SJCRH30 (cell line): ENCODE measurements at regions not wholly inside any gene's neighbourhood (a gene's known extent, or its start where the extent isn't known, plus 50 kb on each side); places are given as distances from the start of the nearest gene placed in this dataset.

Source experiments
- DNase-seq, 2 experiments: peaks; one replicate each; pipeline ENCODE4 v3.0.0-alpha.2; 2015 to 2020
- H3K27ac ChIP-seq: fragments of 250-450 bp; sonication (Bioruptor Pico); 2 replicates; pipeline ENCODE4 v1.5.1; 2020; ENCODE audit warnings: mild to moderate bottlenecking, moderate library complexity
- H3K27me3 ChIP-seq: fragments of 250-450 bp; sonication (Bioruptor Pico); 2 replicates; pipeline ENCODE4 v1.5.1; 2020; ENCODE audit warnings: mild to moderate bottlenecking, moderate library complexity
- H3K36me3 ChIP-seq: fragments of 250-450 bp; sonication (Bioruptor Pico); 2 replicates; pipeline ENCODE4 v1.5.1; 2020; ENCODE audit warnings: mild to moderate bottlenecking, moderate library complexity
- H3K4me1 ChIP-seq: fragments of 250-450 bp; sonication (Bioruptor Pico); 2 replicates; pipeline ENCODE4 v1.5.1; 2020; ENCODE audit warnings: mild to moderate bottlenecking, moderate library complexity
- H3K4me3 ChIP-seq: fragments of 250-450 bp; sonication (Bioruptor Pico); 2 replicates; pipeline ENCODE4 v1.5.1; 2020; ENCODE audit warnings: mild to moderate bottlenecking, moderate library complexity
- H3K9me3 ChIP-seq: fragments of 250-450 bp; sonication (Bioruptor Pico); replicated peaks from 2 replicates; pipeline ENCODE4 v1.5.1; 2020; ENCODE audit warnings: mild to moderate bottlenecking, moderate library complexity

DNA sequence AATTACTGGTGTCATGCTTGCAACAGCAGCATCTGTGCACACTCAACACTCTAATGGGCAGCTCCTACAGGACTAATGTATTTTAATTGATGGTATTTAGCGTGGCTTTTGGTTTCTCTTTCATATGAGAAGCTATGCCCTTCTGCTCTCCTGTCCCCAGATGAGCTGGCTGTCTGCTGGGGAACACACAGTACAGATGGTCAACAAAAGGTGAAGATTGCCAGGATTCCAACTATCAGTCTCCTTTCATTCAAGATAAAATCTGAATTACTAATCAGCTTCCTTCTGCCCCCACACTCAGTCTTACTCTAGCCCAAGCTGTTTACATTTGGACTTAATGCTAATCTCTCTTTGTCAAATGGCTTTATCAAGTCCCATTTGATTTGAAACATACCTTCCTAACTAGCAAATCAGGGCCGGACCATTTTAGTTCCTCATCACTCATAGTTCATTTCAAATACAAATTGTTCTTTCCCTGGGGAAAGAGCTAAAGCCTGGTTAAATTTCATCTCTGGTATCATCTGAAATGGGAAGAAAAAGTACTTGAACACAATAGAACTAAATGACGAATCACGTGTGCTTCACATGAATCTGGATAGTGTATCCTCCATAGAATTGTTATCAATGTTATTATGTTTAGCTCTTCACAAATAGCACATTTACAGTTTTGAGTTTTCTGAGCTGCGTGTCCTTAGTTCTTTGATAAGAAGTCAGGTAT is 988.0 kb downstream of the PCDH17 start:
- Histone ChIP-seq H3K9me3 (no peaks in the 10 kb centered on the region), H3K27me3 (no peaks in the 10 kb centered on the region), H3K36me3 (no peaks in the 10 kb centered on the region), H3K4me1 (no peaks in the 10 kb centered on the region), H3K27ac (no peak overlapping the region), H3K4me3 (no peak overlapping the region)
- DNase-seq = no peak

DNA sequence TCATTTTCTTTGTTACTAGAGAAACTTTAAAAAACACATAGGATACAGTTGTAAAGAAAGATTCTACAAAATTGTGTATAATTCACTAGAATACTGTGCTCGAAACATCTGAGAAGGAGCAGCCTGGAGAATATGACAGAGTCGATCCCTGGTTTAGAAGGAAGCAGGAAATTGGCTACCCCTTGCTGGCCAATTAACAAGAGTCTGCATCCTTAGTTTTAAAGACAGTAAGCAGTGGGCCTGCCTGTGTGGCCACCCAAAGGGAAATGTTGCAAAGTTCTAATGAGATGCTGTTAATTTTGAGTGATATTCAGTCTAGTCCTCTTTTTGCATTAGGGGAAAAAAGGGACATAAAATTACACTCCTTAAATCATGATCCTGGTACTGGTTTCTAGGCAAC is 988.6 kb downstream of the PCDH17 start:
- H3K27ac ChIP-seq = no peak overlapping the region

DNA sequence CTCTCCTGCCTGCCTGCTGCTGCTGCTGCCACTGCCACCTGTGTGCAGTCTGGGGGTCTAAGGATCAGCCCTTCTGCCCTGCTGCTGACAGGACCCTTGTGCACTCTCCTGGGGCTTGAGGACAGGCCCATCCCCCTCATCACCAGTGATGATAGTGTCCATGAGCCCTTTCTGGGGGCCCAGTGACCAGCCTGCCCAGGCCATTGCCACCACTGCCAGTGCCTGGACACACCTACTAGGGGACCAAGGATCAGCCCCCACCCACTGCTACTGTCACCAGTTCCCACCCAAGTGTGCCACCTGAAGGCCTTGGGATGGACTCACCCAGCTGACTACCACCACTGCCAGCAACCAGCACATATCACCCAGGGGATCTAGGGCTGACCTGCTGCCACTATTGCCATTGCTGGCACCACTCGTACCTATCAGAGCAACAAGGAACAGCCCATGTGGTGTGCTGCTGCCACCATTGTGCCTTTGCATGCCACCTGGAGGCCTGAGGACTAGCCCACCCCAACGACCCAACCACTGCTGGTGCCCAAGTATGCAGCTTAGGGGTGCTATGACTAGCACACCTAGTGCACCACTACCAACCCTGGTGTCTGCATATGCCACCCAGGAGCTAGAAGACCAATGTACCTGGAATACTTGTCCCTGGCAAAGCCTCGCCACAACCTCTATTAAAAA is 994.3 kb downstream of the PCDH17 start:
- Histone ChIP-seq H3K27me3 (no peaks in the 10 kb centered on the region), H3K36me3 (no peaks in the 10 kb centered on the region), H3K27ac (no peak overlapping the region), H3K4me1 (no peaks in the 10 kb centered on the region), H3K4me3 (no peak overlapping the region), H3K9me3 (no peaks in the 10 kb centered on the region)
- no peak for DNase-seq

More for the DNA sequence above, 988.6 kb downstream of the PCDH17 start:
- Histone ChIP-seq H3K4me3 (no peak overlapping the region), H3K9me3 (no peaks in the 10 kb centered on the region), H3K27me3 (no peaks in the 10 kb centered on the region), H3K4me1 (no peaks in the 10 kb centered on the region), H3K36me3 (no peaks in the 10 kb centered on the region)
- peak in 1 of 2 experiments; percentile 3 for DNase-seq

DNA sequence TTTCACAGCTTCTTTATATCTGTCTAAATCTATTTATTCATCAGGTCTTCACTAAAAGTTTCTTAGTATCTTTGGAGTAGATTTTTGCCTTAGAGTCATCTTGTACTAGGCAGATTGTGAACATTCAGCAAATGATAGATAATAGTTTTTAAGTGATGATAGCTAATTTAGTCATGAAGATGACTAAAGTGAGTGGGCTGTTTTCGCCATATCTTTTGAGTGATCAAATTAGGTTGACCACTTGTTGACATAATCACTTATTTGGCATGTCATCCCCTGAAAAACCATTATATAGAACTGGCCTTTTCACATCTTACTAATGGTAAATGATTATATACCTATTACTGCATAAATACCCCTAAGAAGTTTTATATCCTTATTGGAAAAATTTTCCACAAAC is 999.2 kb downstream of the PCDH17 start:
- Histone ChIP-seq H3K4me1 (peaks cover 5% of the 10 kb centered on the region; the same call in 1 of the 2 replicates), H3K27me3 (no peaks in the 10 kb centered on the region), H3K27ac (no peak overlapping the region), H3K9me3 (no peaks in the 10 kb centered on the region), H3K36me3 (no peaks in the 10 kb centered on the region), H3K4me3 (no peak overlapping the region)
- DNase-seq = no peak

DNA sequence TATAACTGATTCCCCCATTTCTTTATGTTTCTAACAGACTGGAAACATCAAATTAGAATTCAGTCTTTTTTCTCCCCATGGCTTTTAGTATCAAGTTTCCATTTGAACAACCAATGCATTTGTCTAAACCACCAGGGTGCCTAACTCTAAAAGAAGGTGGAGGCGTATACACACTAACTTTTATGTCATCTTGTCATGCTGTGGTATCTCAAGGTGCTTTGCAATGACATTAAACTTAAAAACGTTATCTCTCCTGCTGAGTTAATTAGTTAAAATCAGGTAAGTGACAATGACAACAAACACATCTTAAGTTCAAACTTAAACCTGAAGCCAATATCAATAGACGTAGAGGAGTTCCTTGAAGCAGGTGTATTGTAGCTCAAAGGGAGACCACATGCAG is 1001.7 kb downstream of the PCDH17 start:
- no peaks in the 10 kb centered on the region for H3K9me3 ChIP-seq
- H3K36me3 ChIP-seq = no peaks in the 10 kb centered on the region
- DNase-seq = no peak
- H3K4me3 ChIP-seq = no peak overlapping the region
- no peaks in the 10 kb centered on the region for H3K27me3 ChIP-seq
- H3K27ac ChIP-seq = no peak overlapping the region
- peaks cover 7% of the 10 kb centered on the region; the same call in 1 of the 2 replicates for H3K4me1 ChIP-seq

DNA sequence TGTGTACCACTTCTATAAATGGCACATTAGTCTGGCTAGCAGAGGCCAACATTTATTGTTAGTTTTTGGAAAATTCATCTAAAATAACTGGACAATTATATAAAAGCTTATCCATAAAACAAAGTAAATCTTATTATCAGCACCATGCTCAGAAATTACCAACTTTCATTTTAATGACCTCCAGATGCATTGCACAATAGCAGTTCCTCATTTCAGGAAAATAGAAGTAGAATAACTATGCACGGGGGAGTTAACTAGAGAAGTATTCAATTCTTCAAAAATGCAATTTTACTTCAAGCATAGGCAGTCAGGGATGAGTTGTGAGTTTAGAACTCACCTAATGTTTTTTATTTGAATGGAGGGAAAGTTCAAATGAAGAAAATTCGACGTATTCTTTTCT is 1023.5 kb downstream of the PCDH17 start:
- no peak overlapping the region for H3K4me3 ChIP-seq
- no peaks in the 10 kb centered on the region for H3K27me3 ChIP-seq
- no peak for DNase-seq
- H3K4me1 ChIP-seq = no peaks in the 10 kb centered on the region
- no peaks in the 10 kb centered on the region for H3K9me3 ChIP-seq
- H3K36me3 ChIP-seq = no peaks in the 10 kb centered on the region
- no peak overlapping the region for H3K27ac ChIP-seq

DNA sequence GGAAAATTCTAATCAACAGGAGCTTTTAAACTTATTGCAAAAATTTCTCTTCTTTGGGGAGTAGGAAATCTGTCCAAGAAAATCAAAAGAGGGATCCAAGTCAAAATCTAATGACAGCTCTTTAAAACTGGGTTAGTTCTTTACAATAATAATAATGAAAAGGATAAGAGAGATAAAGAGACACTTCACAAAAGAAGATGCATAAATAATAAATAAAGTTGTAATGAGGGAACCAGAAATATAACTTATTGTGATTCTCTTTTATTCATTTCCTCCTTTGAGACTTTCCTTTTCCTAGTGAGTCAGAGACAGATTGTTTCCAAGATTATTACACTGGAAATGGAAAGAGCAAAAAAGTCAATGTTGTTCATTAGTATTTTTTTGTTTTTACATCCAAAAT is 1029.3 kb downstream of the PCDH17 start:
- H3K4me3 ChIP-seq = no peak overlapping the region
- H3K27ac ChIP-seq = no peak overlapping the region
- H3K4me1 ChIP-seq = no peaks in the 10 kb centered on the region
- no peaks in the 10 kb centered on the region for H3K27me3 ChIP-seq
- no peak for DNase-seq
- H3K9me3 ChIP-seq = no peaks in the 10 kb centered on the region
- no peaks in the 10 kb centered on the region for H3K36me3 ChIP-seq

DNA sequence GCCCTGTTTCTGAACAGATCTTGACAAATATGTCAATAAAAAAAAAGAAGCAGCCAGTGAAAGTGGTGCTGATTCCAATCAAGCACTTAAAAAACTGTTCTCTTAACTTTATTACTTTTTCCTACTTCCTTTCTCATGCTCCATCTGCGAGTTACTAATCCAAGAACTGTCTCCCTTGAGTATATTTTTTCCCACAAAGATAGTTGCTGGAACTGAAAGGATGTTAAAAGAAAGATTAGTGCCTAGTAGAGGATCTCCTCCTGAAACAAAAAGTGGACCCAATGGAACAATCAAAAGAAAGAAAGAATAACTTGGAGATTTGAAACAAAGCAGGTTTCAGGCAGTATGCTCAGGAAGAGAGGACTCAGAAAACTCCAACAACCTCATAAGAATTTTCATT is 1034.8 kb downstream of the PCDH17 start:
- H3K36me3 ChIP-seq = no peaks in the 10 kb centered on the region
- no peak overlapping the region for H3K27ac ChIP-seq
- H3K4me1 ChIP-seq = no peaks in the 10 kb centered on the region
- no peaks in the 10 kb centered on the region for H3K27me3 ChIP-seq
- H3K4me3 ChIP-seq = no peak overlapping the region
- no peak for DNase-seq
- H3K9me3 ChIP-seq = no peaks in the 10 kb centered on the region

DNA sequence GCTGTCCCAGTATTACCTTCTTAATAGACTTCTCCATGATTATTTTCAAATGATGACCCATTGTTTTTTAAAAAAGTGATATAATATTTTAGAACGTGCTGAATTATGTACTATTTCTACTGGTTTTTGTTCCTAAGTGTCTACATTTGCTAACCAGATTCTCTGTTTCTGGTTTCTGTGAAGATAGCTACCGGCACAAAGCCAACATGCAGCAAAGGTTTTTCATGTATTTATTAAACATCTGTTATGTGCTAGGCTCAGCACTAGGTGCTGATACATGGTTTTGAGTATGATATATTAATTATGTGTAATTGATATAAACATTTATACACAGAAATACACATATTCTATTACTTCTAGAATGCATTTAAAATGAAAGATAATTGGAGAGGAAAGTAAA is 1035.6 kb downstream of the PCDH17 start:
- Histone ChIP-seq H3K27me3 (no peaks in the 10 kb centered on the region), H3K27ac (no peak overlapping the region), H3K4me1 (no peaks in the 10 kb centered on the region), H3K36me3 (no peaks in the 10 kb centered on the region), H3K4me3 (no peak overlapping the region), H3K9me3 (no peaks in the 10 kb centered on the region)
- DNase-seq = no peak

DNA sequence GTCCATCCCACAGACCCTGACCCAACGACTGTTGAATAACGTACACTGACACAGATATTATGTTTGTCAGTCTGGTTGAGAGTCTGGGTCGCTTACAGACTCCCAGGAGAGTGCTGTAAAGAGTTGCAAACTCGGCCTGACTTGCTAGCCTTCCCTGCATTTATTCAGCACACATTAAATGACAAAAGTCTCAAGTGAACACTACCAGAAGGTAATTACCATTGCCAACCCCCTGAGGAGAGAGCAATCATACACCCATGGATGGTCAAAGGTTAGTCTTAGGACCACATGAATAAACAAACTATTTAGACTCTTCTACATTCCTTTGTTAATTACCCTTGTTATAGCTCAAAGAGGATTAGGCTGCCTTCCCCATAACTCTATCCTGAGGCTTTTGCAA is 1048.6 kb downstream of the PCDH17 start:
- Histone ChIP-seq H3K4me3 (no peak overlapping the region), H3K36me3 (no peaks in the 10 kb centered on the region), H3K27ac (no peak overlapping the region), H3K27me3 (no peaks in the 10 kb centered on the region), H3K9me3 (no peaks in the 10 kb centered on the region), H3K4me1 (no peaks in the 10 kb centered on the region)
- DNase-seq = peak in 1 of 2 experiments; percentile 4

DNA sequence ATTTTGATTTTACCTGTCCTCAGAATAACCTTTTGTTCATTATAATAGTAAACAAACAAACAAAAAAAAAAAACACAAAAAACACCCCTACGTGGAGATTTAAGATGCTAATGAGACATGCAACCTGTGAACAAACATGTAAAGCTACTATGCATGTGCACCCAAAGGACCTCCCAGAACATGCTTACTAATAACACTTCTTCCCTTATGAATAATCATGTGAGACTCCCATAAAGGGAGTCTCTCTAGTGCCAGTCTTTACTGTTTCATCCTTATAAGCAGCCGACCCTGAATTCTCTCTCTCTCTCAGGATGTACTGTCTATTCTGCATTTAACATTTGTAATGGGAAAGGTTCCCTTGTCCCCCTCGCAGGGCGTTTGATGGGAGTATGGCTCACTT is 1051.1 kb downstream of the PCDH17 start:
- no peaks in the 10 kb centered on the region for H3K4me1 ChIP-seq

DNA sequence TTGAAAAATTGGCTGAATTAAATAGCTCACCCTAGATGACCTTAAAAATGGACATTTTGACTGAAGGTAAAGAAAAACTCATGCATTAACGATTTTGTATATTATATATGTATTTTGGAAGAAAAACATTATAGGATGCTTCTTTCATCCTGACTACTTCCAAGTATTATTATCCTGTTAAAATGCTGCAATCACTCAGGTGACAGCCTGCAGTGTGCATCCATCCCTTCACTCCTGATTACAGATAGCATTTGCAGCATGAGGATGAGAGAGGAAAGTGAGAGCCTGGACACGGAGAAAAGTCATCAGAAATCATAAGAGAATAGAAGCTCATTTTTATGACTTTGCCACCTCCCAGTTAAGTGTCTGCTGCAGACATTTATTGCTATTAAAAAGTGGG is 1055.6 kb downstream of the PCDH17 start:
- no peak for DNase-seq
- Histone ChIP-seq H3K36me3 (no peaks in the 10 kb centered on the region), H3K4me3 (no peak overlapping the region), H3K27ac (no peak overlapping the region), H3K4me1 (no peaks in the 10 kb centered on the region), H3K27me3 (no peaks in the 10 kb centered on the region), H3K9me3 (no peaks in the 10 kb centered on the region)

More for the DNA sequence above, 1051.1 kb downstream of the PCDH17 start:
- Histone ChIP-seq H3K9me3 (no peaks in the 10 kb centered on the region), H3K4me3 (no peak overlapping the region), H3K36me3 (no peaks in the 10 kb centered on the region), H3K27me3 (no peaks in the 10 kb centered on the region), H3K27ac (no peak overlapping the region)
- no peak for DNase-seq

DNA sequence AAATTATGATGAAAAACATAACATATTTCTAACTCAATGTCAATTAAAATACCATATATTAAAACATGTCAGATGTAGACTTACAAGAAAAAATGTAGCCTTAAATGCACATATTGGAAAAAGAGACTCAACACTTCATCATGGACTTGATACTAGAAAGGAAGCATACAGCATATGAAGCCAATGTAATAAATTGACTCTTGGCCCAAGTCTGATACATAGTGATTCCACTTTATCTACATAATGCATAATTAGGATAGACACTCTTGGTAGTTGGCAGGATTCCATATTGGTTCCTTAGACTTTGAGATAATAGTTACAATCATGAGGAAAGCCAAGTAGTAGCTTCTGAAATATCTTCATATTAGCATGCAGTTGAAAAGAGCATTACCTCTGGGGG is 1067.0 kb downstream of the PCDH17 start:
- Histone ChIP-seq H3K36me3 (no peaks in the 10 kb centered on the region), H3K27ac (no peak overlapping the region), H3K4me3 (no peak overlapping the region), H3K4me1 (no peaks in the 10 kb centered on the region), H3K9me3 (no peaks in the 10 kb centered on the region), H3K27me3 (no peaks in the 10 kb centered on the region)
- no peak for DNase-seq

DNA sequence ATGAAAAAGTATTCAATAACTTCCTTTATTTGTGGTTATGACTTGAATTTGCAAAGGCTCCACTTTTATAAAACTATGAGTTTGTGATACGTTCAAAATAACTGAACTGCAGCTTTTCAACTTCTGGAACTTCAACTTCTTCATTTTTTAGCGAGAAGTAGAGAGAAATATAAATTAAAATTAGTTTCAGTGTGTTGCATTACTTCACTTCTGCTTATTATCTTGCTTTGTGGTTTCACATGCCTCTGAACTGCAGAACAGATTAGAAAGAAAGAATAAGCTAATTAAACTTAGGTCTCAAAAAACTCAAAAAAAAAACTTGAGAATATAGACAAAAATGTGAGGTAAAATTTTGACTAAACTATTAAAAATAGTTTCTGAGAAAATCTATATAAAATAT is 1073.4 kb downstream of the PCDH17 start:
- Histone ChIP-seq H3K36me3 (no peaks in the 10 kb centered on the region), H3K27me3 (no peaks in the 10 kb centered on the region), H3K4me3 (no peak overlapping the region), H3K27ac (no peak overlapping the region), H3K4me1 (no peaks in the 10 kb centered on the region), H3K9me3 (no peaks in the 10 kb centered on the region)
- DNase-seq = no peak

DNA sequence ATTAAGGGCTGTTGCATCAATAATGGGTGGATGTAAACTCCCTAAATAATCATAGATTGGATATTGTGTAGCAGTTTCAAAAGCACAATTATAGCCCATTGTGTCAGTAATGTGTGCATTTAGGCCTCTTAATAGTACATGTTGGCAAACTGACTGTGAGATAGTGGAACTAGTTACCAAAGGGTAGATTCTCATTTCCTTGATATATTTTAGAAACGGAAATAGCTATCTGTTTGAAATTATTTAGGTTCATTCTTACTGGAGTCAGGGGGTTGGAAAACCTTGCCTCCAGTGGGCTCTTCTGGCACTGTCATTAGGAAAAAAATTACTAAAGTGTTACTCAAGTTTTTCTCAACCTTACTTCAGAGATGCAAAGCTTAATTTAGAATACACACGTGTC is 1074.9 kb downstream of the PCDH17 start:
- H3K4me1 ChIP-seq = no peaks in the 10 kb centered on the region
- no peak overlapping the region for H3K27ac ChIP-seq
- H3K9me3 ChIP-seq = no peaks in the 10 kb centered on the region
- no peak overlapping the region for H3K4me3 ChIP-seq
- H3K27me3 ChIP-seq = no peaks in the 10 kb centered on the region
- no peaks in the 10 kb centered on the region for H3K36me3 ChIP-seq
- DNase-seq = no peak

DNA sequence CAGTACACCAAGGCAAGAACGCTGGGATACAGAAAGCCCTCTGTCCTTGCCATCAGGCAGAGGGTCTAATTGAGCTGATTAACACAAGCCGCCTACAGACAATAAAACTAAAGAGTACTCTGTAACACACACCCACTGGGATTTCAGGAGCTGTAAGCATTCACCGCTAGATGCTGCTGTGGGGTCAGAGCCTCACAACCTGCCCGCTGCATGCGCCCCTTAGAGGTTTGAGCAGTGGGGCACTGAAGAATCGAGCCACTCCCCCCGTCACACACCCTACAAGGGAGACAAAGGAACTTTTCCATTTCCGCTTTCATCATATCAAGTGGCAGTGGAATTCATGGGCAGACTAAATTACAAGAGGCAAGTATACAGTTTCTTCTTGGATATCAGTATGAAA is 1080.6 kb downstream of the PCDH17 start:
- Histone ChIP-seq H3K27me3 (no peaks in the 10 kb centered on the region), H3K4me1 (no peaks in the 10 kb centered on the region), H3K4me3 (no peak overlapping the region), H3K36me3 (no peaks in the 10 kb centered on the region), H3K9me3 (no peaks in the 10 kb centered on the region), H3K27ac (no peak overlapping the region)
- no peak for DNase-seq
